ENCODE measurements at regions not wholly inside any gene's neighbourhood (a gene's known extent, or its start where the extent isn't known, plus 50 kb on each side); places are given as distances from the start of the nearest gene placed in this dataset.

DNA sequence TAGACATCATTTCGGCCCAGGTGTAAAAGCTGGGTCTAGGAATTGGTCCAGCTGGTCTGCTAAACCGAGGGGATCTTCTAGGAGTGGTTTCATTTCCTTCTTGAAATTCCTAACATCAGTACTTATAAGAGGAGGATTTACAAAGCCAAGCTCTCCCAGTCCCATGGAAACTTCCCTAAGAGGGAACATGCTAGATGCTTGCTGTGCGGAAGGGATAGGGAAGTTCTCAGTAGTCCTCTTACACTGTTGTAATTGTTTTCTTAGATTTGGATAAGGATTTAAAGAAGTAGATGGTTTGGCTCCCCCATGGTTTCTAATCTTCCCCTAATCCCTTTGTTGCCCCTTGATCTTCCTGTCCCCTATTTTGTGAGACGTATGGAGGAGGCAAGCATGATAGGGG is 89.7 kb upstream of the XCR1 start:
- DNase-seq (ENCODE audit: insufficient read length, low spot score), result no peak
- TF ChIP-seq, protein P1, sequence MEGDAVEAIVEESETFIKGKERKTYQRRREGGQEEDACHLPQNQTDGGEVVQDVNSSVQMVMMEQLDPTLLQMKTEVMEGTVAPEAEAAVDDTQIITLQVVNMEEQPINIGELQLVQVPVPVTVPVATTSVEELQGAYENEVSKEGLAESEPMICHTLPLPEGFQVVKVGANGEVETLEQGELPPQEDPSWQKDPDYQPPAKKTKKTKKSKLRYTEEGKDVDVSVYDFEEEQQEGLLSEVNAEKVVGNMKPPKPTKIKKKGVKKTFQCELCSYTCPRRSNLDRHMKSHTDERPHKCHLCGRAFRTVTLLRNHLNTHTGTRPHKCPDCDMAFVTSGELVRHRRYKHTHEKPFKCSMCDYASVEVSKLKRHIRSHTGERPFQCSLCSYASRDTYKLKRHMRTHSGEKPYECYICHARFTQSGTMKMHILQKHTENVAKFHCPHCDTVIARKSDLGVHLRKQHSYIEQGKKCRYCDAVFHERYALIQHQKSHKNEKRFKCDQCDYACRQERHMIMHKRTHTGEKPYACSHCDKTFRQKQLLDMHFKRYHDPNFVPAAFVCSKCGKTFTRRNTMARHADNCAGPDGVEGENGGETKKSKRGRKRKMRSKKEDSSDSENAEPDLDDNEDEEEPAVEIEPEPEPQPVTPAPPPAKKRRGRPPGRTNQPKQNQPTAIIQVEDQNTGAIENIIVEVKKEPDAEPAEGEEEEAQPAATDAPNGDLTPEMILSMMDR (IDR thresholded peaks at IDR 0.05; ENCODE audit: insufficient read depth, missing control alignments), result no peak
- no peak for FAIRE-seq

DNA sequence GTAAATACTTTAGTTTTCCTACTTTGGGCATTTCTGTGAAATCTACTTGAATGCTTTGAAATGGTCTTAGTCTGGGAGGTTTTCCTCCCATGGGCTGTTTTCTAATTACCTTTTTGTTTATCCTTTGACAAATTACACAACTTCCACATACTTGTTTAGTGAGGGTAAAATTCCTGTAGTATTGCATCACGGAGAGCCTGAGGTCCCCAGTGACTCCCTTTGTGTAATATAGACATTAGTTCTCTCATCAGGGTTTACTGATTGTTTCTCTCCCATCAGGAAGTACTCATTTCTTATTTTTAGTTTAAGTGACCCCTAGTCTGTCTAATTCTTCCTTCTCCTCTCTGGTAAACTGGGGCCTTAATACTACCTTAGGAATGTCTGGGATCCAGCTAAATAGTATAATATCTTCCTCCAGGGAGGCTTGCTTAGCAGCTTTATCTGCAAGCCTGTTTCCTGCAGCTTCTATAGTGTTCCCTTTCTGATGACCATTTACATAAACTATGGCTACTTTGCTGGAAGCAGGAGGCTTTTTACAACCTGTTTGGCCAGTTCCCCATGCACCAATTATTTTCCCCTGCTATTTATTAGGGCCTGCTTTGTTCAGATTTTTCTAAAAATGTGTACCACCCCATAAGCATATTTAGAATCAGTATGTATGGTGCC is 87.2 kb upstream of the XCR1 start:
- DNase-seq (ENCODE audit: insufficient read length, low spot score) (no peak), FAIRE-seq (no peak)
- TF ChIP-seq, protein P1 (IDR thresholded peaks at IDR 0.05; ENCODE audit: insufficient read depth, missing control alignments), result no peak

DNA sequence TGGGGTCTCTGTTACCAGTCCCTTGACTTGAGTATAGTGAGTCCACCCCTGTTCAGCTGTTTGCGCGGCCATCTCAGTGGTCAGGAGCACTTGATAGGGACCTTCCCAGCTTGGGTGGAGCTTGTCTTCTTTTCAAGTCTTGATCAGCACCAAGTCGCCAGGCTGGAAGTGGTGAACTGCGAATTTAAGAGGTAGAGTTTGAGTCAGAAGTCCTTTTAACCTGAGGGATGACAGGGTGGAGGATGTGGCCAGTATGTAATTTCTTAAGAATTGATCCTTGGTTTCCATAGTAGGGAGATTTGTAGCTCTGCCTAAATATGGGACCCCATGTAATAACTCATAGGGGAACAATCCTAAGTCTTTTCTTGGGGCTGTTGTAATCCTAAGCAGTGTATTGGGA is 86.3 kb upstream of the XCR1 start:
- FAIRE-seq, result no peak
- DNase-seq (ENCODE audit: insufficient read length, low spot score), result no peak
- TF ChIP-seq, protein P1 (IDR thresholded peaks at IDR 0.05; ENCODE audit: insufficient read depth, missing control alignments), result no peak

DNA sequence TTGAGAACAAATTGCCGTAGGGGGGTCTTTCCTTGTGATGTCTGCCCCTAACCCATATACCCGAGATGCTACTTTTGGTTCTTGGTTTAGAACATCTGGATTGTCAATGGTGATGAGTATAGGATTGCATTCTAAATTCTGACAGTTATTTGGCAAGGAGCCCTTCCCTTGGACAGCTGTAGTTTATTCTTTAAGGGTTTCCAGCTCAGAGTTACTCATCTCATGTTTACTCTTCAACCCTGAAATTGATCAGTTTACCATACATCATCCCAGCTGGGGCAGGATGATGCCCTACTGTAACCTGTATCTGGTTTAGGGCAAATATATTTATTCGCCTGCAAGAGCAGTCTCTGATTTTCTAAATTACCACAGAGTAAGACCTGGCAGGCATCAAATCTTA is 85.7 kb upstream of the XCR1 start:
- no peak for DNase-seq (ENCODE audit: insufficient read length, low spot score)
- TF ChIP-seq, protein P1 (IDR thresholded peaks at IDR 0.05; ENCODE audit: insufficient read depth, missing control alignments), result no peak
- no peak for FAIRE-seq

DNA sequence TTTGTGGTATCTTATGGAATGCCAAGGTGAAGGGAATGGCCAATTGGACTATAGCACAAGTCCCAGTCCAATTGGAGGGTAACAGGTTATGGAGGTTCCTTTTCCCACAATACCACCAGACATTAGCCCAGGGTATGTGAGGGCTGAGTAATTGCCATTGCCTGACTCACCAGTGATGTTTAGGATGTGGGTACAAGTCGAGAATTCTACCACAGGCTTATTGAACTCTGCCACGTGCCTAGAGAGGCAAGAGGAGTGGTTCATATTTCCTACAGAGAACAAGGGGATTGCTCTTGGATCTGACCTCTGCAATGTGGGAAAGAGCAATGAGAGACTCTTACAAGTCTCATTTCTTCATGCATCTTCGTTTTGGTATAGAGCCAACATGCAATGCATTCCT is 85.0 kb upstream of the XCR1 start:
- DNase-seq (ENCODE audit: insufficient read length, low spot score) (no peak), FAIRE-seq (no peak)
- TF ChIP-seq, protein P1 (IDR thresholded peaks at IDR 0.05; ENCODE audit: insufficient read depth, missing control alignments), result no peak

DNA sequence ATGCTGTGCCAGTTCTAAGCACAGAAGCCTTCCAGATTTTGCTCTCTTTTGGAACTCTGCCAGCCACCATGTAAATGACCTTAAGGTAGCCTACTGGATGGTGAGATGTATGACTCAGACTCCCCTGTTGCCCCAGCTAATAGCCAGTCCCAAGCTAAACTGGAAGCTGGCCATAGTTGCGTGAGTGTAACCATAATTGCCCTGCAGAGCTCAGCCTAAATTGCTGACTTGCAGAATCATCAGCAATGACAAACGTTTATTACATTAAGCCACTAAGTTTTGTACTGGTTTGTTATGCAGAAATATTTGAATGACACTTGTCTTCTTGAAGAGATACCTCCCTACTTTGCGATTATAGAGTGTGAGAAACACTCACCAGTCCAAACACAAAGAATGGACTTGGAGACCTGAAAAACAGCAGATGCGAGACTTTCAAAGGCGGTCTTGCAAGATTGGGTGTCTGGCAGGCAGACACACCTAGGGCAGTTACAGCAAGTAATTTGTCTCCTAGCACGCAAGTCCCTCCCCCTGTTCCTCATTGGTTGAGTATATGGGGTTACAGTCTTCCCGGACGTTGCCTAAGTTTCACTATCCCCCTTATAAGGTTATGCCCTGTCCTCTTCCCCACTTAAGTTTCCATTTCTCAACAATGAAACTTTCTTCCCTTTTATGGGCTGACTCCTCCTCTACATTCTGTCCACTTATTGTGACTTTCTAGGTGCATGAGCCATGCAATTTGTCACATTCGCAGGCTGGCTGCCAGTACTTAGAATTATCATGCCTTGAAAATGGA is 83.6 kb upstream of the XCR1 start:
- TF ChIP-seq, protein P1 (IDR thresholded peaks at IDR 0.05; ENCODE audit: insufficient read depth, missing control alignments), result no peak
- no peak for FAIRE-seq
- DNase-seq (ENCODE audit: insufficient read length, low spot score), result no peak

DNA sequence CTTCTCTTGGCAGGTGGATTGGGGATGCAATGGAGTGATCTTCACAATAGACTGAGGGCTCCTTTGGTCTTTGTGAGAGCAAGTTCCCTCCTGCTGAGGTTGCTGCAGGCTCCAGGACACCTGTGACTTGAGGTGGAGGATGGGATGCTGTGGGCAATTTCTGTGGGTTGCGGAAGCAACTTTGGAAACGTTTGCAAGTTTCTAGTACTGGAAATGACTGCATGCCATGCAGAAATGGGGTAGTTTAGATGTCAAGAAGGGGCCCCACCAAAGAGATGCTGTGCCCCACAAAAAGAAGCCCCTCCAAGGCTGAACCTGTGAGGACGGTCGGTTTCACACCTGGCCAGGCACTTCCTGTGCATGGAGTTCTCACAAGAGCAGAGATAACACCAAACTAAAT is 80.4 kb upstream of the XCR1 start:
- FAIRE-seq (no peak), DNase-seq (ENCODE audit: insufficient read length, low spot score) (no peak)
- TF ChIP-seq, protein P1 (IDR thresholded peaks at IDR 0.05; ENCODE audit: insufficient read depth, missing control alignments), result no peak
